GM21576 (cell line): ENCODE measurements at regions not wholly inside any gene's neighbourhood (a gene's known extent, or its start where the extent isn't known, plus 50 kb on each side); places are given as distances from the start of the nearest gene placed in this dataset.

ENCODE experiments used
- ATAC-seq: cut with Tn5 transposase; IDR thresholded peaks from one replicate; pipeline ENCODE4 v1.9.1; 2021; ENCODE audit warnings: mild to moderate bottlenecking, moderate library complexity; ENCODE audit not compliant: unreplicated experiment

- no peak for ATAC-seq
Measured at GRCh38 chr18:56186319-56186718, 452.1 kb downstream of the TXNL1 start.

GRCh38 chr18:56185126-56185525, 453.3 kb downstream of the TXNL1 start:
- no peak for ATAC-seq

GRCh38 chr18:56176751-56177150, 461.6 kb downstream of the TXNL1 start:
- ATAC-seq = no peak

GRCh38 chr18:56175330-56176001, 462.9 kb downstream of the TXNL1 start:
- ATAC-seq = no peak

GRCh38 chr18:56173542-56174220, 464.7 kb downstream of the TXNL1 start:
- ATAC-seq = no peak

DNA sequence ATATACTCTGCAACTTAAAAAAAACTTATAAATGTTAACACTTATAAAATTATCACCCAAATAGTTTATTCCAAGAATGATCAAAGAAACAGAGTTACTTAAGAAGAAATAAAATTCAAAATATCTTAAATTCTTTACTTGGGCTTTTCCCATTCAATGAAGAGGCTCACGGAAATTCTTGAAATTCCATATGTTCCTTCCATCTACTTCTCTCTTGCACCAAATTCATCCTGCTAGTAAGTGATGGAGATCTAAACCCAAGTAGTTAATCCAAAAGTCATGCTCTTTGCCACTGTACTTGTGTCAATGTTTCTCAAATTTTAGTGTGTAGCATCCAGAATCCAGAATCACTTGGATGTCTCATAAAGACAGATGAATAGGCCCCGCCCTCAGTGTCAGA, 465.9 kb downstream of the TXNL1 start:
- no peak for ATAC-seq

DNA sequence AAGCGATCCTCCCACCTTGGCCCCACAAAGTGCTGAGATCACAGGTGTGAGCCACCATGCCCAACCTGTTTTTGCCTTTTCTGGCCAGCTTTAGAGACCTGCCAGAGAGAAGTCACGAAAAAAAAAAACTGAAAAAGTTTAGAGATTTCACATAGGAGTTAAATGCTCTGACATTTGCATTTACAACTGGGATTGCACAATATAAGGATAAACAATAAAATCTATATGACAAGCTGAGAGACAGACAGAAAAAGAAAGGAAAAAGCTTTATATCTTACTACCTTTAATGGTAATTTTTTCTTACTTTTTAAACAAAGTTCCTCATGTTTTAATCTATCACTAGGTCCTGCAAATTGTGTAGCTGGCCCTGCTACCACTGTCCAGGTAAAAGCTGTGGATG, 466.5 kb downstream of the TXNL1 start:
- ATAC-seq = no peak

- no peak for ATAC-seq
Measured at GRCh38 chr18:56168049-56168781, 470.2 kb downstream of the TXNL1 start.

DNA sequence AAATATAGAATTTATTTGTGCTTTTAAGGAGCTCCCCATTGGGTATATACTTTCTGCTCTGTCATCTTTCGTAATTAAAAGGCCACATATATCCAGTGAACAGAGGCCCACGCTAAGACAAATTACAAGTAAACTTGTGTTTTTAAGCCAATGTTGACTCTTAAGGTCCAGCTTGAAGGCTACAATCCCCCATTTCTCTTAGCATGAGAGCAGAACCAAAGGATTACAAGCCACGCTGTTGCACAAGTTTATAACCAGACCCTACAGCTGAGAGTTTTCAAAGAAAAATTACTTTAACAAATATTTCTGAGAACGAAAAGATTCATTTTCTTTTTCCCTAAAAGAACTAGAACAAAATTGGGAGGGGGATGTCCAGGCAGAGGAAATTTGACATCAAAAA, 471.0 kb downstream of the TXNL1 start:
- ATAC-seq = no peak

GRCh38 chr18:56166914-56167313, 471.5 kb downstream of the TXNL1 start:
- no peak for ATAC-seq

- no peak for ATAC-seq
Measured at GRCh38 chr18:56165601-56166355, 472.6 kb downstream of the TXNL1 start.

- ATAC-seq = no peak
Measured at GRCh38 chr18:56162311-56163265, 475.8 kb downstream of the TXNL1 start.

GRCh38 chr18:56161566-56162260, 476.7 kb downstream of the TXNL1 start:
- ATAC-seq = no peak

GRCh38 chr18:56158676-56159075, 479.7 kb downstream of the TXNL1 start:
- ATAC-seq = no peak

GRCh38 chr18:56157541-56157940, 480.9 kb downstream of the TXNL1 start:
- no peak for ATAC-seq

DNA sequence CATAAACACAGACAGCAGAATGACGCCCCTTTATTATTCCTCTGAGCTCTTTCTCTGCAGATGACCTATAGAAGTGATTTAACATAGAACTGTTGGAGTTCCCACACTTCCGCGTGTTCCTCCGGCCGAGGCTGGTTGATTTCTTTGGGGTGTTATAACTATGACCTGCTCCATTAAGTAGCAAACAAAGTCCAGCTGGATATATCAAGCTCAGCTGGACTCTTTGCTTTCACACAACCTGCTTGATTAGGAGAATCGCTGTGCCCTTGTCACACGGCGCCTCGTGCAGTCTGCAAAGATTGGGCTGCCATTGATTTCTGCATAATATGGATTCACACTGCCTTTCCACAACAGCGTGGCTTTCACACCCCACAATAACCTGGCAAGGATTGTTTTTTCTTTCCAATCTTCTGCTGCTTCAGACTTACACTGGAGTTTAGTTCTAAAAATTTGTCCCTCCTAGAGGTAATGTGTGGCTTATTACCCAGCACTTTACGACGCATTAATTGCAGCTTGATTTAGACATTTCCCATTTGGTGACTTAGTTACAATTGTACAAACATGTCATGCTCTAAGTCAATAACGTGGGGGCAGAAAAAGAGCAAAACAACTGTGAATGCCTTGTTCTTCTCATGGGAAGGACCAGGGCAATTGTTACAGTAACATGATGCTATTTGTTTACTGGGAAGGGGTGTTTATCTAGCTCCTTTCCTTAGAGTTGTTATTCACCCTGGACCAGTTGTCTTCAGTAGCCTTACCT, 485.7 kb downstream of the TXNL1 start:
- ATAC-seq = no peak

- ATAC-seq = no peak
Measured at GRCh38 chr18:56148373-56148772, 490.0 kb downstream of the TXNL1 start.

DNA sequence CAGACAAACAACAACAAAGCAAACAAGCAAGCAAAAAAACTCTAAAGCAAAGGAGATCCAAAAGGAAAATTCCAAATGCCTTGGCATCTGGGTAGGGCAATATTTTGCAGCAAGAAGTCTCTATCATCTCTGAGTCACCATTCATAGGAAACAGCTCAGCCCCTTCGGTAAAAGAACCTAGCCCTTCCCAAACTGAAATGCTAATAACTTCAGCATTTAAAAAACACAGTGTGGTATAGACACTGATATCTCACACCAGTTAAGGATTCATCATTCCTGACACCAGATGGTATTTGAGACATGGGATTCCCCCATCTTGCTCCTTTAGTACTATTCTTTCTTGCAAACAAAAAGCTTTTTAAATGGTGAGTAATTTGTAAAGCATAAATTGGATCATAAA, 491.8 kb downstream of the TXNL1 start:
- no peak for ATAC-seq

DNA sequence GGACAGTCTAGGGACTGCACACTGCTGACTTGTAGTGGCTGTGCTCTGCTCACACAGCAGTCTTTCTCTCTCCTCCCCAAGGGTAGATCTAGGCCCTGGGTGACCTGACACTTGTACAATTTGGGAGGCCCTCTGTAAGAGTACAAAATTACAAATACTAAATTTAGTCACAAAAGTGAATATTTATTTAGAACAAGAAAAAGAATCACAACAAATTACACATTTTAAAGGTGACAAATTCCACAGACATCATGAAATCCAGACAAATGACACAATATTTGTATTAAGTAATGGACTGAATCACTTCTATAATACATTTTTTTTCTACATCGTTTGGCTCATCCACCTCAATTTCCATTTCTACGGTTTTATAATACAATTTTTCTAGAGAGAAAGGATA, 496.4 kb downstream of the TXNL1 start:
- ATAC-seq = no peak
